HG03103 (cell line): ENCODE measurements at regions not wholly inside any gene's neighbourhood (a gene's known extent, or its start where the extent isn't known, plus 50 kb on each side); places are given as distances from the start of the nearest gene placed in this dataset.
"Not testable (repeated sequence)": the region's sequence is repeated elsewhere in the genome, so short reads cannot be mapped to it uniquely, and the experiment has no call there.

Experiments used
- ATAC-seq: cut with Tn5 transposase; IDR thresholded peaks from one replicate; pipeline ENCODE4 v1.9.1; 2021; ENCODE audit warnings: low read depth; ENCODE audit not compliant: unreplicated experiment

- ATAC-seq = no peak
These were observed 189.4 kb downstream of the WNT5A start for GRCh38 chr3:55297706-55298105.

GRCh38 chr3:55297245-55297644 lies 189.9 kb downstream of the WNT5A start:
- no peak for ATAC-seq

GRCh38 chr3:55296791-55297190 lies 190.3 kb downstream of the WNT5A start:
- no peak for ATAC-seq

- no peak for ATAC-seq
These were observed 191.1 kb downstream of the WNT5A start for GRCh38 chr3:55296030-55296429.

GRCh38 chr3:55294557-55294956 lies 192.5 kb downstream of the WNT5A start:
- no peak for ATAC-seq

- ATAC-seq = no peak
These were observed 194.7 kb downstream of the WNT5A start for GRCh38 chr3:55292360-55292759.

GRCh38 chr3:55288657-55289056 lies 198.4 kb downstream of the WNT5A start:
- no peak for ATAC-seq

GRCh38 chr3:55286693-55287092 lies 200.4 kb downstream of the WNT5A start:
- no peak for ATAC-seq

GRCh38 chr3:55285156-55285555 lies 201.9 kb downstream of the WNT5A start:
- no peak for ATAC-seq

GRCh38 chr3:55283441-55283925 lies 203.6 kb downstream of the WNT5A start:
- no peak for ATAC-seq

- no peak for ATAC-seq
These were observed 204.1 kb downstream of the WNT5A start for GRCh38 chr3:55282994-55283393.

GRCh38 chr3:55272031-55272645 lies 215.0 kb downstream of the WNT5A start:
- ATAC-seq = no peak

- ATAC-seq = no peak
These were observed 215.6 kb downstream of the WNT5A start for GRCh38 chr3:55271549-55271948.

GRCh38 chr3:55270976-55271375 lies 216.1 kb downstream of the WNT5A start:
- no peak for ATAC-seq

GRCh38 chr3:55269636-55270035 lies 217.5 kb downstream of the WNT5A start:
- no peak for ATAC-seq

- ATAC-seq = no peak
These were observed 218.0 kb downstream of the WNT5A start for GRCh38 chr3:55269096-55269495.

- ATAC-seq = no peak
These were observed 219.7 kb downstream of the WNT5A start for GRCh38 chr3:55267206-55267930.

GRCh38 chr3:55264919-55265318 lies 222.2 kb downstream of the WNT5A start:
- no peak for ATAC-seq

- no peak for ATAC-seq
These were observed 234.2 kb downstream of the WNT5A start for GRCh38 chr3:55252921-55253320.

GRCh38 chr3:55249156-55249555 lies 237.9 kb downstream of the WNT5A start:
- not testable (repeated sequence) for ATAC-seq

GRCh38 chr3:55247666-55248065 lies 239.4 kb downstream of the WNT5A start:
- no peak for ATAC-seq

GRCh38 chr3:55246033-55246432 lies 241.1 kb downstream of the WNT5A start:
- ATAC-seq = no peak
